ENCODE measurements at regions not wholly inside any gene's neighbourhood (a gene's known extent, or its start where the extent isn't known, plus 50 kb on each side); places are given as distances from the start of the nearest gene placed in this dataset.
"Not testable (repeated sequence)": the region's sequence is repeated elsewhere in the genome, so short reads cannot be mapped to it uniquely, and the experiment has no call there.

GRCh38 chr5:166750376-166750775, 1541.1 kb upstream of the WWC1 start:
- DNase-seq, result no peak

DNA sequence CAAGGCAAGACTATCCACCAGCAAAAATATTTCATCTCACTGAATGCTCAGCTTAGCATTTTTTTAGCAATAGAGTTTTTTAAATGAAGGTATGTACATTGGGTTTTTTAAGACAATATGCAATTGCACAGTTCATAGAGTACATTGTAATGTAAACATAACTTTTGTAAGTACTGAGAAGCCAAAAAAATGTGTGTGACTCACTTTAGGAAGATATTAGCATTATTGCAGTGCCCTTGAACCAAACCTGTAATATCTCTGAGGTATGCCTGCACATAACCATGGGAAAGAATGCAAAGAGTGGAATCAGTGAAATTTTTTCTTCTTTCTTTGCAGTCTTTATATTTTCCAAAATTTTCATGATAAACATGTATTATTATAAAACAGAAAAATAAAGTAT, 1533.3 kb upstream of the WWC1 start:
- DNase-seq, result no peak

- DNase-seq, result no peak
These were observed 1523.6 kb upstream of the WWC1 start for GRCh38 chr5:166767858-166768257.

DNA sequence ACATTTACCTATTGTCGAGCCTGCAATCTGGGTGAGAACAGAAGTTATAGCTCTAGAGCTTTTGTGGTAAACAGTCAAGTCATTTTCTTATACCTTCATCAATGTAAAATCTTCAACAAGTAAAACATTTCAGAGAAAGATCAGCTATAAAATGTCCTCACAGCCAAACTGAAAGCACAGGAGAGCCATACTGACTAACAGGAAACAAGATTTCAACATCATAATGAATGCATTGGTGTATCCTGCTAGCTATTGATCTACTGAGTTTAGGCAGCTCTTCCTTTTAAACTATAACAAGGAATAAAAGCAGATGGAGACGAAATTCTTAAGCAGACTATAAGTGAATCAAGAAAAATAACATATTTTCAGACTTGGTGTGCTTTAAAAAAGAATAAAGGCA, 1522.9 kb upstream of the WWC1 start:
- DNase-seq, result no peak

DNA sequence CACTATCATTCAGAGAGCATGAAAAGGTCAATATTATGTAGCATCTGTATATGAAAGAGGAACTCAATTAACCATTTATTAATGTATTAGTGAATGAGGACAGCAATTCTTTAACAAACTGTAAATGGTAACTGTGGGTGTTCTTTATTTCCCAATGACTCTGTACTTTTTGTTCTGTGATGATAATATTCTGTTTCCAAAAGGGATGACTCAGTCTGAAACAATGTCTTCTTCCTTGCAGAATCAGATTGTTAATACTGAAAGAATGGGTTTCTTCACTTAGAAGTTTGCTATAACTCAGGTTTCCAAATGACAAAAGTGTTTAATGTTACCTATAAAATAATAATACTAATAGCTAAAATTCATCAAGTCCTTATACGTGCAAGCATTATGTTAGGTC, 1518.7 kb upstream of the WWC1 start:
- no peak for DNase-seq

- no peak for DNase-seq
These were observed 1509.7 kb upstream of the WWC1 start for GRCh38 chr5:166781737-166782136.

GRCh38 chr5:166784545-166785078, 1506.8 kb upstream of the WWC1 start:
- no peak for DNase-seq

- DNase-seq, result no peak
These were observed 1505.3 kb upstream of the WWC1 start for GRCh38 chr5:166786178-166786577.

- no peak for DNase-seq
These were observed 1504.6 kb upstream of the WWC1 start for GRCh38 chr5:166786889-166787288.

GRCh38 chr5:166788050-166788449, 1503.4 kb upstream of the WWC1 start:
- DNase-seq, result no peak

- no peak for DNase-seq
These were observed 1495.7 kb upstream of the WWC1 start for GRCh38 chr5:166795756-166796155.

DNA sequence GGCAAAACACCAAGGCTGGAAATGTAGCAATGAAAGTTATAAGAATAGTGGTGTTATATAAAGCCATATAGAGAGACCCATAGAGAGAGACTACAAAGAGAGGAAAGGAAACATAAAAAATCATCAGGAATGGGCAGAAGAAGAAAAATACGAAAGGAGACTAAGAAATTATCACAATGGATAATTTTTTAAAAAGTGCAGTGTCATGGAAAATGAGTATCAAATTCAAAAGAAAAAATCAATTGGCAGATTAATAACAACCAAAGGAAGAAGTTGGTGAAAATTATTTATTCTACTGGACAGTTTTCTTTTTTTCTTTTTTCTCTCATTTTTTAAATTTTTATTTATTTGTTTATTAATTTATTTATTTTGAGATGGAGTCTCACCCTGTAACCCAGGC, 1488.4 kb upstream of the WWC1 start:
- DNase-seq, result no peak

DNA sequence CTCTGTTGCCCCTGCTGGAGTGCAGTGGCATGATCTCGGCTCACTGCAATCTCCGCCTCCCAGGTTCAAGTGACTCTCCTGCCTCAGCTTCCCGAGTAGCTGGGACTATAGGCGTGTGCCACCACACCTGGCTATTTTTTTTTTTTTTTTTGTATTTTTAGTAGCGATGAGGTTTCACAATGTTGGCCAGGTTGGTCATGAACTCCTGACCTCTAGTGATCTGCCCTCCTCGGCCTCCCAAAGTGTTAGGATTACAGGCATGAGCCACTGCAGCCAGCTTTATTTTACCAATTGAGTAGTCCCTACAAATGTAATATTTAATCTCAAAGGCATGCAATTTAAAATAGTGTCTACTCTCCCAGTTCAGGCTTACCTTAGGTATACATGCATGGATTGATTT, 1487.2 kb upstream of the WWC1 start:
- DNase-seq, result not testable (repeated sequence)

DNA sequence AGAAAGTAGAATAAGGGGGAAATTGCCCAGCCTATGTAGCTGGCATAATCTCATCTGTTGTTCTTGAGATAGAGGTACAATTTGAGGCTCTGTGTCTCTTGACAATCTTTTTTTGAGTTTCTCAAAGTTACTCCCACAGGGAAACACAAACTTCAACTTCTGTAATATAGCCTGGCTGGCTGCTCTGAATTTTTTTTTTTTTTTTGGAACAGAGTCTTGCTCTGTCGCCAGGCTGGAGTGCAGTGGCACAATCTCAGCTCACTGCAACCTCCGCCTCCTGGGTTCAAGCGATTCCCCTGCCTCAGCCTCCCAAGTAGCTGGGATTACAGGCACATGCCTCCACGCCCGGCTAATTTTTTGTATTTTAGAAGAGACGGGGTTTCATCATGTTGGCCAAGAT, 1486.8 kb upstream of the WWC1 start:
- not testable (repeated sequence) for DNase-seq

- DNase-seq, result not testable (repeated sequence)
These were observed 1481.3 kb upstream of the WWC1 start for GRCh38 chr5:166810093-166810658.

DNA sequence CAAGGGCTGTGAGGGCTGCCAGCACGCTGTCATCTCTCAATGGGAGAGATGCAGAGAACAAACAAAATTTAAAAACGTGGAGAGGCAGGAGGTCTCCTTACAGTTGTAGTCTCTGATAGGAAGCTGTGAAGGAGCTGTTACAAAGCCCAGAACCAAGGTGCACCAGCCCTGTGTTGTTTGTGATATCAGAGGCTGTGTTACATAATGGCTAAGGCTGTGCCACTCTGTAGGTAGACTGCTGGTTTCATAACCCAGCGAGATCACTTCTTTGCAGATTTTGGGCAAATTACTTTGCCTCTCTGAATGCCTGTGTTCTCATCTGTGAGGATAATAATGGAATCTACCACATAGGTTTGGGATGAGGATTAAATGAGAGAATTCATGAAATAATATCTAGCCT, 1480.7 kb upstream of the WWC1 start:
- no peak for DNase-seq

DNA sequence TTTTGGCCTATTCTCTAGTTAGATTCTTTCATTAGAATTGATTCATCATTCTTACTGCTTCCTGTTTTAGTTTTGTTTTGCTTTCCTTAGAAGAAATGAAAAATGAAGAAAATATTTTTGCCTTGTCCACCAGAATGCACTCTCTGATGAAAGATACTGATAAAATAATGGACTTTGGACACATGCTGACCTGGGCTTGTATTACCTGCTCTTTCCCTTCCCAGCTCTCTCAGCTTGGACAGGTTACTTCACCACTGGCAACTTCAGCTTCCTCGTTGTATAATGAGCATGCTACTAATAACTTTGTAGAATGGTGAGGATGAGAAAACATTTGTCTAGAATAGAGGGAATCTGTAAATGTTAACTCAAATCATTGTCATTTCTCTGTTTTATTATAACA, 1468.1 kb upstream of the WWC1 start:
- no peak for DNase-seq

DNA sequence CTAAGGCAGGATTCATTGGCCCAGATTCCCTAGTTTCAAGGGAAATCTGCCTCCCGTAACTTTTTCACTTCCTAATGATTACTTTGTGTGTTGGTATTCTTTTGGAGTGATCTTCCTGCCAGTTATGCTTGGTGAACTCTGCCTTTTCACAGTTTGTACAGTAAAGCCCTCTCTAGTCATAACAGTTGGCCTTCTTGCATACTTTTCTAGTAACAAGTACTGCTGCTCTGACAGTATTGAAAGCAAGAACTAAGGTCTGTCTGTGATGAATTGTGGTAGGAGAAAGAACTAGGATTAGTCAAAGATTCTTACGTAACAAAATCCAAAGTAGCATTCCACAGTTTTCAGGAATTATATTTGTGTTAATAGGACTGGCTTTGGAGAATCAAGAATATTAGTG, 1457.2 kb upstream of the WWC1 start:
- DNase-seq, result no peak

GRCh38 chr5:166845044-166845443, 1446.4 kb upstream of the WWC1 start:
- no peak for DNase-seq

DNA sequence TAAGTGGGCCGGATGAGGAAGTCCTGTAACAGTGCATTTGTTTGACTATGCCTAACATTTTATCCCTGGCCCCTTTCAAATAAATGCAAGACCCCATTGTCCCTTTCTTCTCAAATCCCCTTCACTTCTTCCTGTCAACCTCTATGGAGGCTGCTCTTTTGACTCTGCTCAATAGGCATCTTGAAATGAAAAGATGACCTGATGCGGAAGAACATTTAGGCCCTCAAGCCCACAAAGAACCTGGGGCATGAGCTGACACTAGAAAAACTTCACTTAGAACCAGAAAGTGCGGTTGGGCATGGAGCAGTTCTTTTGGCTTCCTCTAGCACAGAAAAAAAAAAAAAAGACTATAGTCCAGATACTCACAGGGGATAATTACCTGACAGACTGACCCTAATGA, 1434.7 kb upstream of the WWC1 start:
- no peak for DNase-seq

- DNase-seq, result no peak
These were observed 1431.0 kb upstream of the WWC1 start for GRCh38 chr5:166860426-166860825.

DNA sequence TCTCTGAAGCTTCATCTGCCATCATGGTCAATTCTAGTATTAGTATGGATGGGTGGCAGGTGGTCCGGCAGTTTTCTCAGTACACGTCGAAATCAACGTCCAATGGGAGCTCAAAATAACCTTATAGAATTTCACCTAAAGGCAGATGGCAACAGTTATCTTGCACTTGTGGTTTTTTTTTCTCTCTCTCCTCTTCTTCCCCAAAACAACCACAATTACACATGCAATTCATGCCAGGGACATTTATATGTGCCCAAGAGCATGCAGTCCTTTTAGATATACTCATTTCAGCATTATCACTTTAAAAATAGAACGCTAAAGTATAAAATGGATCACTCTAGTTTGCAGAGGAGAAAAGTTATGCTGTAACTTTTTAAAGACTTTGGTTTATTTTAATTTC, 1428.9 kb upstream of the WWC1 start:
- DNase-seq, result no peak

DNA sequence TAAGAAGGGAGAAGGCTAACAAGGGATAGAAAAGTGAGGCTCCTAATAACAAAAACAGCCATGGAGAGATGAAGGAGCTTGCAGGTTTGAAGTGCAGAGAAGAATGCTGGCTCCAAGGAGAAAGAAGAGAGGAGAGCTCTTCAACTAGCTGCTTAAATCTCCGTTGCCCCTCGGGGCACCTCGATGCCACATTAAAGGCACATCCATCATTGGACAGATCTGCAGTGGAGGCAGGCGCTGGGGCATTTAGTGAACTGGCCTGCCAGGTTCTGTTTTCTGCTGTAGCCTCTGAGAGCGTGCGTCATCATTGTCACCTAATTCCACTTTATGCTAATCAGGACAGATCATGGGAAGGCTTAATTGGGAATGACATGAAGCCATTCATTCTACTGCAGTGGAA, 1426.2 kb upstream of the WWC1 start:
- DNase-seq, result no peak

DNA sequence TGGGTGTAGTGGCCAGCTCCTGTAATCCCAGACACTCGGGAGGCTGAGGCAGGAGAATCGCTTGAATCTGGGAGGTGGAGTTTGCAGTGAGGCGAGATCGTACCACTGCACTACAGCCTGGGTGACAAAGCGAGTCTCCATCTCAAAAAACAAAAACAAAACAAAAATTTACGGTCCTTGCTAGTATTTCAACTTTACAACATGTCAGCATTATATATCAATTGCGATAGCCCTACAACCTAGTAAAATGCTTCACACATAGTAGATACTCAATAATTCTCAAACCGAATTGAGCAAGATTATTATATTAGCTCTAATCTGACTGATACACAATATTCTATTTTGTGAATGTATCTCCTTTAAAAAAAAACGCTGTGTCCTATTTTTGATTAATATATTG, 1411.0 kb upstream of the WWC1 start:
- no peak for DNase-seq

DNA sequence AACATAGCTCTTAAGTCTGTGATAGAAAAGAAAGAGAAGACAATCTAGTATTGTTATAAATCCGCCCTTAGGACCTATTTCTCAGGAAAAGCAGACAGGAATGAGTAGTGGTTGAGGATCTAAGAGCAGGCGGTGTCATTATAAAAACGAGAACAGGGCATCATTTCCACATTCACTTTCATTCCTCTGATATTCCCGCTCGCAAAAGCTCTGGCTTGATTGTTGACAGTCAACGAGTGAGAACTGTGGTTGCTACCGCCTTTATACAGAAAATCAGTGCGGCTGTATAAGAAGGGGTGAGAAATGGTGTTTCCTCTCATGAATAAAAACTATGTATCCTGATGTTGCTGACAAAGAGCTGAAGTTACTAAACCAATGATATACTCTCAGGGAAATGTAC, 1409.6 kb upstream of the WWC1 start:
- no peak for DNase-seq

DNA sequence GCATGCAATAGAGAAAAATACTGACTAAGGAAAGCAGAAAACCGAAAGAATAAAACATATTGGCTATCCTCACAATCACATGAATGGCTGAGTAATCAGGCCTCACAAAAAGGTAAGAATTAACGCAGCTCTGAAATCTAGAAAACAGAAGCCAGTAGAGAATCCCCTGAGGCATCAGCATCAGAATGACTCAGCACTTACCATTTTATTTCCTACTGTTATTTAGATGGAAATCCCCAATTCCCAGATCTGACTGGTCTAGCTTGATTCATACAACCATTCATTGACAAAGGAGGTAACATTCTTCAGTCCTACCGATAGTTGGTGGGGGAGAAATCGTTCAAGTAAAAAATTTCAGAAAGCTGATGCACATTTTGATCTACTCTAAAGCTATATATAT, 1408.4 kb upstream of the WWC1 start:
- no peak for DNase-seq
